Tongue (tissue), 1 donor: ENCODE measurements at regions not wholly inside any gene's neighbourhood (a gene's known extent, or its start where the extent isn't known, plus 50 kb on each side); places are given as distances from the start of the nearest gene placed in this dataset.
"Not testable (repeated sequence)": the region's sequence is repeated elsewhere in the genome, so short reads cannot be mapped to it uniquely, and the experiment has no call there.

Source experiments
- DNase-seq: peaks from one replicate; pipeline ENCODE4 v3.0.0-alpha.2; 2015

DNA sequence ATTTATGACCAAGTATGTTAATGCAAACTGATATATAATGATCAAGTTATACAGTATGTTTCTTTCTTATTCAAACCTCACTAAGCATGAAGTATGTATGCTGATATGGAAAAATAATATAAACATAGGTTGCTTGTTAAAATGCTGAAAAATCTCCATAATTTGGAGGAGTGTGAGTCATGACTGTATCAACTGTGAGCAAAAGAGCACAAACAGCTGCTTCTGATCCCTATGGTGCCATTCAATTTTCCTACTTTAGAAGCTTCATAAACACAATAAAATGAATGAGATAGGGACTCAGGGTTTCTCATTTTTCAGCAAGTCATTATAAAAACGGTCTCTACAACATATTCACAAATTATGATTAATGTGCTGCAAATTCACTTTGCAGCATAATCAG lies 129.9 kb upstream of the TFPI start:
- peak; percentile 5 for DNase-seq

DNA sequence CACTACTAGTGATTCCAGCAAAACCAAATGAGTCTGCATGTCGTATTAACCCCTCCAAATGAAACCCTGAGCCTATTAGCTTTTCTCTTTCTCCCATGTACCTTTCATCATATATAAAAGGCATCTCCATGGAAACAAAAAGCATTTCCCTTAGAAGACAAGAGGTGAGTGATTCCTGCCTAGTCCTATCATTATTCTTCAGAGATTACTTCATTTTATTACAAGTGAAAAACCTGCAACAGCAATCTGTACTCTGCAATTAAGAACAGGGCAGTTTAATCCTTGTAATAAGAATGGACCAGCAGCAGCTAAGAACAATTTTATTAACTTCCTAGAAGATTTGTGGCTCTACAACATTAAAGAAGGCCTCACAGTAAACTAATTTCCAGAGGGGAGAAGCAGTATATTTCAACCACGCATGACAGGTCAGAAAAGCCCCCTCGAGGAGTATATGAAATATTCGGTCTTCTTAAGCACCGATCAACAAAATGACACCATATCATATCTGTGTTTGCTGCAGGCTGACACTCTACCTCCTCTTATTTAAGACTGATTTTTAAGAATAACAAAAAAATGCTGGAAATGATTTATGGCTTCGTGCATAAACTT lies 132.3 kb upstream of the TFPI start:
- DNase-seq, result no peak

DNA sequence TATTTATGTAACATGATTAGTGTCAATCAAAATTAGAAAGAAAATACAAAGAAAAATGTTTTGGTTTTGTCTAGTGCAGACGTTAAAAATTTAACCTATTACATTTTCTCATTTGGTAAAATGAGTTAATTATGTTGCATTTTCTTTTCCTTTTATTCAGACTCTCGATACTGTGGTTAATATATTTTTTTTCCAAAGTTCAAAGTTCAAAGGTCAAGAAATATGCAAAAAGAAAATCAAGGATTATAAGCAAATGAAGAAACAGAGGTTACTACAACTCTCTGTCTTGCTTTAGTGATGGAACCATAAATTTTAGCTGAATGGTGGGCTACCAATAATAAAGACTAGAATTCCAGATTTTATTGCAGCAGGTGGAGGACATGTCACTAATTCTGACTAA lies 133.3 kb upstream of the TFPI start:
- DNase-seq, result no peak

DNA sequence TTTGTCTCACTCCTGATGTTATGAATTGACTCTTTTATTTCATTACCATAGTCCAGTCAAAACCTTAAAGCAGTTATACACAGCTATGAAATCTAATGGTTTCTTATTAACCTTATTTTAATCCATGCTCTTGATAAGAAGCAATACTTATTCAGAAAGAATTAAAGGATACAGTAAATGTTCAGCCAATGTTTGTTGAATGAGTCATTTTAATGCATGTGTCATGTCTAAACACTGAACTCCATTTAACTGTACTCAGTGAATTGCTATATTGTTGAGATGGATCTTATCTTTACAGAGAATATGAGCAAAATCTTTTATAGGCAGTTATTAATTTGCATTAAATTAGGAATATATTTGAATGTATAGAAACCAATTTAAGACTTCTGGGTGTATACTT lies 135.1 kb upstream of the TFPI start:
- DNase-seq, result no peak

DNA sequence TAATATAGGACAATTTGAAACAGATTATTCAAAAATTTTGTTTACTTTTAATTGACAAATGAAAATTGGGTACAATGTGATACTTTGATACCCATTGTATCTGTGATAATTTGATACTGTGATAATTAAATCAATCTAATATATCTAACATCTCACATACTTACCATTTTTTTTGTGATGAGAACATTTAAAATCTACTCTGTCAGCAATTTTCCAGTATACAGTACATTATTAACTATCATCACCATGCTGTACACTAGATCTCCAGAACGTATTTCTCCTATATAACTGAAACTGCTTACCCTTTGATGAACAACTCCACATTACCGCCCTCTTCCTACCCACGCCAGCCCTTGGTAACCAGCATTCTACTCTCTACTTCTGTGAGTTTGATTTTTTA lies 139.7 kb upstream of the TFPI start:
- no peak for DNase-seq

DNA sequence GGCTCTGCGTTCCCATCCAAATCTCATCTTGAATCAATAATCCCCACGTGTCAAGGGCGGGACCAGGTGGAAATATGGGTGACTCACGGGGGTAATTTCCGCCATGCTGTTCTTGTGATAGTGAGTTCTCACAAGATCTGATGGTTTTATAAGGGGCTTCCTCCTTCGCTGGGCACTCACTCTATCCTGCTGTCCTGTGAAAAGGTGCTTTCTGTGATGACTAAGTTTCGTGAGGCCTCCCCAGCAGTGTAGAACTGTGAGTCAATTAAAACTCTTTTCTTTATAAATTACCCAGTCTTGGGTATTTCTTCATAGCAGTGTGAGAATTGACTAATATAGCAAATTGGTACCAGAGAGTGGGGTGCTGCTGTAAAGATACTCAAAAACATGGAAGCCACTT lies 142.4 kb upstream of the TFPI start:
- DNase-seq, result not testable (repeated sequence)

DNA sequence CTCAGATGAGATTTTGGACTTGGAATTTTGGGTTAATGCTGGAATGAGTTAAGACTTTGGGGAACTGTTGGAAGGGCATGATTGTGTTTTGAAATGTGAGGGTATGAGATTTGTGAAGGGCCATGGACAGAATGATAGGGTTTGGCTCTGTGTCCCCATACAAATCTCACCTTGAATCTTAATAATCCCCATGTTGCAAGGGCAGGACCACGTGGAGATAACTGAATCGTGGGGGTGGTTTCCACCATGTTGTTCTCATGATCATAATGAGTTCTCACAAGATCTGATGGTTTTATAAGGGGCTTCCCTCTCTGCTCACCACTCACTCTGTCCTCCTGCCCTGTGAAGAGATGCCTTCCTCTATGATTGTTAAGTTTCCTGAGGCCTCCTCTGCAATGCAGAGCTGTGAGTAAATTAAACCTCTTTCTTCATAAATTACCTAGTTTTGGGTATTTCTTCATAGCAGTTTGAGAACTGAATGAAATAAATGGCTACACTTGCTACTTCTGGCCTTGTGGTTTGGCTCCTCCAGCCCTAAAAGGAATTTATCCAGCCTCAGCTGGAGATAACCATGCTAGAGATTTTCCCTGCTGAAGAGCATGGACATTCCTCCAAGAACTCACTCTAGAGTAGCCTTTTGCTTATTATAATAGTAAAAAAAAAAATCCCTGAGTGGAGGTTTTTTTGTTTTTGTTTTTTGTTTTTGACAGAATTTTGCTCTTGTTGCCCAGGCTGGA lies 144.3 kb upstream of the TFPI start:
- no peak for DNase-seq

DNA sequence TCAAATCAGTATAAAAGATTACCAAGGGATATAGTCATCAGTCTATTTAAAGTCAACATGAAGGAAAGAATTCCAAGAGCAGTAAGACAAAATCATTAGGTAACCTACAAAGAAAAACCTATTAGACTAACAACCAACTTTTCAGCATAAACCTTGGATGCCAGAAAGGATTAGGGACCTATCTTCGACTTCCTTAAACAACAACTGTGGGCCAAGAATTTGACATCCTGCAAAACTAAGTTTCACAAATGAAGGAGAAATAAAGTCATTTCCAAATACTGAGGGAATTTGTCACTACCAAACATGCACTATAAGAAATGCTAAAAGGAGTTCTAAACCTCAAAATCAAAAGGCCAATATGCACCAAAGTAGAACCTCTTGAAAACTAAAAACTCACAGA lies 147.9 kb upstream of the TFPI start:
- no peak for DNase-seq

DNA sequence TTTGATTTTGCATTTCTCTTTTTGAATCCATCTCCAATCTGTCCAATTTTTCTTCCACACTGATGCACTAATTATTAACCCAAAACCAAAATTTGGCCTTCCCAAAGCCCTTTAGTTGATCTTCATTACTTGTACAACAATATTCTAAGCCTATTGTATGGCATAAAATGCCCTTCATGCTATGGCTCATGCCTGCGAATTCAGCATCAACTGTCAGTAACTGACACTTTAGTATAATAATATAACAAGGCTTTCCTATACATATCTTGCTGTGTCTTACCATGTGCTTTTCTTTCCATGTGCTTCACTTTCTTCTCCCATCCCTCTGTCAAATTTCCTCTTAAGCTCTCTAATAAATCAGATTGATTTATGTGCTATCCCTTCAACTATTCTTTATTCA lies 154.0 kb upstream of the TFPI start:
- no peak for DNase-seq

DNA sequence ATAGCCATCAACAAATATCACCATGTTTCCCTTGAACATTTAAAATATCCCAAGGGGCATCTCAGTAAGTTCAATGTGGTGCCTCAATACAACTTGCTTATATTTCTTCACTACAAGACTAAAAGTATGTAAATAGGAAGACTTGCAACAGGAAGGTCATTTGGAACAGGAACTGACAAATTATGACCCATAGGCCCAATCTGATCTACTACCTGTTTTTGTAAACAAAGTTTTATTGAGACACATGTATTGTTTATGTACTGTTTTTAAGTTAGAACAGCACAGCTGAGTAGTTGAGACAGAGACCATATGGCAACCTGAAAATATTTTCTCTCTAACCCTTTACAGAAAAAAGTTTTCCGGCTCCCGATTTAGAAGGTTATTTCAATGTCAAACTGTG lies 154.8 kb upstream of the TFPI start:
- no peak for DNase-seq

DNA sequence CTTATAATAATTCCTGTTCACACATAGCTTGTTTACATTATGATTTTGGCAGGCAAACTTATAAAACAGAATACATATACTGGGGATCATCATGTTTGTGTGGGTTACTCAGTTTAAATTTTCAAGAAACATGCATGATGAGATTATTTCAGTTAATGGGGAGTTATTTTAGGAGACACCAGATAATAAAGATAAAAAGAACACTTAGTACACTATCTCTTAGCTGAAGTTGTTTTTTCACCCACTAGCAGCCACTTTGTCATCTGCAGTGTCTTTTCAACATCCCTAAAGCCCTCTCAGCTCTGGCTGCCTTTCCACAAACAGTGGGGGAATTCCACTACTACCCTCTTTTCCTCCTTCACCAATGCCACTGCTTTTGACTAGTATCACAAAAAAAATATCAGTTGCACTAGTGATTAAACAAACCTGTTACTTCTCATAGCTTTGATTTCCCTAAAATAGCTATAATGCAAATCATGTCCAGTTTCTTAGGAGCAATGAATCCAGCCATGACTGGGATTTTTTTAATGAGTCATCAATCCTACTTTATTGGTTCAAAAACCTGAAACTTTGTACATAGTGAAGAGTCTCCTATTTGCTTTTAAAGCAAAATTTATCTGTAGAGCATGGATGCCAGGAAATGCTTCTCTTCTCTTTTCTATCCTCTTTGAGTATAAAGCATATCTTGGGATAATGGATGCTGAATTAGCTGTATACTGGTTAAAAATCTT lies 156.7 kb upstream of the TFPI start:
- no peak for DNase-seq

DNA sequence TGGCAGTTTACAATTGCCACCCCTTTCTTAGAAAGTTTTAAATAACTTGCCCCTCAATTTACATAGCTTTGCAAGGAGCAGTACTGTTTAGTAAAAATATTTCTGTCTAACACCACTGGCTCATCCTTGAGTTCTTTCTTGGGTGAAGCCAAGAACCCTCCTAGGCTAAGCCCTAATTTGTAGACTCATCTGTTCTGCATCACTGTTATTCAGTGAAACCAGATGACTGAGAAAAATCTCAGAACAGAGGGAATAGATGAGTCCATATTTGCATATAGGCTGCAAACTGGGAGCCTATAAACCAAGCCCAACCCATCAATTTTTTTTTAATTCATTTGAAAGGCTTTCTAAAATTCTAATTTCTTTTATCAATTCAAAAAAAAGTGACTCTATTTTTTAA lies 161.4 kb upstream of the TFPI start:
- no peak for DNase-seq

DNA sequence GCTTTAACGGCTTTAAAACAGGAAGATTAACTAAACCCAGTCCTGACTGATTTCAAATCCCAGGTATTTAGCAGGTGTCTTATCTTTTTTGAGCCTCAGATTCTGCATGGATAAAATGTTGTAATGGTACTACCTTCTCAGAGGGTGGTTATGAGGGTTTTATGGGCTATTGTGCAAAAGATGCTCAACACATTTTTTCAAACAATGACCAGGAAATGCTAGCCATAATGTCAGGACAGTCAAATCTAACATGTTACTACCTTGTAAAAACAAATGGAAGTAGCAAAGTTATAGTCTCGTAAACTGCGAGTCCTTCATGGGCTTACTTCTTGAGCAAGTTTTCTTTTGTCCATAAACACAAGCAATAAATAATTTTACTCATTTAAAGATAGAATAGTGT lies 162.1 kb upstream of the TFPI start:
- DNase-seq, result no peak

DNA sequence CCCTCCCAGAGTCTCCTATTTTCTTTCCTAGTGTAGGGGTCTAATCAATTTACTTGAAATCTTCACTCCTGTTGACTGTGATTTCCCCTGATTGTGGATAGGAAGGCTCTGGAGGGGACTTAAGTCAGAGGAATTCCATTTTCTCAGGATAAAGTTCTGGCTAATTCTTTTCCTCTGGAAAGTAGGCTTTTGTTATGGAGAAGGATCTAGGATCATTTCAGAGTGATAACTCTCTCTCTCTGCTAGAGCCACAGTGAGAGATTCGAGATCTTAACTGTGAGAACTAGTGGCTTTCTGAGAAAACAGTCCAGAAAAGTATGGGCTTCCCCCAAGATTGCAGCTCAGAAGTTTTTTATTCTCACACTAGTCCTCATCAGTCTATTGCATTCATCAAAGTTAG lies 163.9 kb upstream of the TFPI start:
- no peak for DNase-seq

DNA sequence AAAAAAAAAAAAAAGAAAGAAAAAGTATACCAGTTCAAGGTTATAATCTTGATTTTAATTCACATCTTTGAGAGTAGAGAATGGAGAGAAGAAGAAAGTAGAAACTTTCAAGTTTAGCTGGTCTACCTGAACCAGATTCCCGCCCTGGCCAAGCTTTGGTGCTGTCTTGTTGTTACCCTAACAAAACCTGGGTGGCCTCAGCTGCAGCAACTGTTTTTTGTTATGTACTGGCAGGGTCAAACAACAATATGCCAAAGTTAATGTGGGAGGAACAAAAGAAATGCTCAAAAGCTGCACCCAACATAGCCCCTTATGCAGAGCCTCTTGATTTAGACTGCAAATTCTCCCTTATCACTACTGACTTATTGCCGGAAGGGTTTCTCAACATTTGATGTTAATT lies 165.3 kb upstream of the TFPI start:
- no peak for DNase-seq

DNA sequence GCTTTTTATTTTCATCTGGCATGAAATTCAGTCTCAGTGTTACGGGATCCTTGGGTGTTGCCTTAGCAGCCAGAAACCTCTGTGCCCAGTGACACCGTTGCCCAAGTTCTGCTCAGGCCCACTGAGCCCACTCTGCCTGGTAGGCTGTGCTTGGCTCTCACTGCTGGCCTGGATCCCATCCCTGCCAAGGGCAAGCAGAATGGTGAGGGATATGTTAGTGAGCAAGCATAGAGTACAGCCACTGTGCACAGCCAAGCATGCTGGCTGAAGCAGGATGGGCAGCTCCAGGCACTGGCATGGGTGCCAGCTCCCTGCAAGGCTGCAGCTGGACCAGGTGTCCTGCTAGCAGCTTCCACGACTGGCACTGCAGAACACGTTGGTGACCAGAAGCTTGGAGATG lies 194.7 kb upstream of the TFPI start:
- DNase-seq, result no peak

DNA sequence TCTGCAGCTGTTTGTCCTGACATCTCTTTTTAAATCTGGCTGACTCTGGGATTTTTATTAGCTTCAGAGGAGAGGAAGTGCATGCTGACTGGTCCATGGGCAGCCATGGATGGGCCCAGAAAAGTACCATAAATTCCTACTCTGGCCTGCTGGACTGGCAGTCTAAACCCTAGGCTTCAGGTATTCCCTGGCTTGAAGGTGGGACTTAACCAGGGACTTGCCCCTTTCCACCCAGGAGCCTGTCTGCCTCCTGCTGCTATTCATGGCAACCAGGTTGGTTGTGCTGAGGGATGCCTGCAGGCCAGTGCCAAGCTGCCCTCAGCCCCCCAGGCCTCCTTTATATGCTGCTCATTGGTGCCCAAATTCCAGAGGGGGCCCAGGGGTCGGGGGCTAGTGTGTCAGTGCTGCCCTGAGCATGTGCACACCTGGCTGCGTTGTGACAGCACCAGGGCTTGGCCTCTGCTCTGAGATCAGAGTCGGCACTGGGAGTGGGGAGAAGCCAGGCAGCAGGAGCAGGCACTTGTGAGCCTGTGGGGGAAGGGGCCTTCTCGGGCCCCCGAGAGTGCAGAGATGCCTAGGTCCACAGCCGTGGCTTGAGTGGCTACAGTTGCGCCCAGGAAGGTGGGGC lies 195.7 kb upstream of the TFPI start:
- DNase-seq, result no peak

DNA sequence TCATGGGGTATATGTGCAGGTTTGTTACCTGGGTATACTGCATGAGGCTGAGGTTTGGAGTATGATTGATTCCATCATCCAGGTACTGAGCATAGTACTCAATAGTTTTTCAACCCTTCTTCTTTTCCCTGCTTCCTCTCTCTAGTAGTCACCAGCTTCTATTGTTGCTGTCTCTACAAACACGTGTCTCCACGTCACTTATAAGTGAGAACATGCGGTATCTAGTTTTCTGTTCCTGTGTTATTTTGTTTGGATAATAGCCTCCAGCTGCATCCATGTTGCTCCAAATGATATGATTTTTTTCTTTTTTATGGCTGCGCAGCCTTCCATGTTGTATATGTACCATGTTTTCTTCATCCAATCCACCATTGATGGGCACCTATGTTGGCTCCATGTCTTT lies 214.8 kb upstream of the TFPI start:
- DNase-seq, result no peak

DNA sequence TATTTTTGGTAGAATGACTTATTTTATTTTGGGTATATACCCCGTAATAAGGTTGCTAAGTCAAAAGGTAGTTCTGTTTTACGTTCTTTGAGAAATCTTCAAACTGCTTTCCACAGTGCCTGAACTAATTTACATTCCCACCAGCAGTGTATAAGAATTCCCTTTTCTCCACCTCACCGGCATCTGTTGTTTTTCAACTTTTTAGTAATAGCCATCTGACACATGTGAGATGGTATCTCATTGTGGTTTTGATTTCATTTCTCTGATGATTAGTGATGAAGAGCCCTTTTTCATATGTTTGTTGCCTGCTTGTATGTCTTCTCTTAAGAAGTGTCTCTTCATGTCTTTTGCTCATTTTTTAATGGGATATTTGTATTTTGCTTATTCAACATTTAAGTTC lies 215.2 kb upstream of the TFPI start:
- DNase-seq, result no peak

DNA sequence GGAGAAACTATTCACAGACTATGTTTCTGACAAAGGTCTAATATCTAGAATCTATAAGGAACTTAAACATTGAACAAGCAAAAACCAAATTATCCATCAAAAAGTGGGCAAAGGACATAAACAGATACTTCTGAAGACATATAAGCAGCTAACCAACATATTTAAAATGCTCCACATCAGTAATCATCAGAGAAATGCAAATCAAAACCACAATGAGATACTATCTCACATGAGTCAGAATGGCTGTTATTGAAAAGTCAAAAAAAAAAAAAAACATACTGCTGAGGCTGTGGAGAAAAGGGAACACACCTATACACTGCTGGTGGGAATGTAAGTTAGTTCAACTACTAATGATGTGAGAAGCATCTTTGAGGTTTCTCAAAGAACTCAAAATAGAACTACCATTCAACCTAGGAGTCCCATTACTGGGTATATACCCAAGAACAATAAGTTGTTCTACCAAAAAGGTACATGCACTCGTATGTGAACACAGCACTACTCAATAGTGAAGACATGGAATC lies 220.4 kb upstream of the TFPI start:
- DNase-seq, result no peak

DNA sequence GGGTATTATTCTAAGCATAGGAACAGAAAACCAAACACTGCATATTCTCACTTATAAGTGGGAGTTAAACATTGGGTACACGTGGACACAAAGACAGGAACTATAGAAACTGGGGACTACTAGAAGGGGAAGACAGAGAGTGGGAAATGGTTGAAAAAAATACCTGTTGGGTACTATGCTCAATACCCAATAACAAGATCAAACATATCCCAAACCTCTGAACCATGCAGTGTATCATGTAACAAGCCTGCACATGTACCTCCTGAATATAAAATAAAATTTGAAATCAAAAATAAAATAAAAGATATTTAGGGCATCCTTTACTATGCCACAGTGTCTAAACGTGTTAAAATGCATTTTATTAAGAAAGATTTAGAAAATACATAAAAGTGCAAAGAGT lies 221.0 kb upstream of the TFPI start:
- no peak for DNase-seq

DNA sequence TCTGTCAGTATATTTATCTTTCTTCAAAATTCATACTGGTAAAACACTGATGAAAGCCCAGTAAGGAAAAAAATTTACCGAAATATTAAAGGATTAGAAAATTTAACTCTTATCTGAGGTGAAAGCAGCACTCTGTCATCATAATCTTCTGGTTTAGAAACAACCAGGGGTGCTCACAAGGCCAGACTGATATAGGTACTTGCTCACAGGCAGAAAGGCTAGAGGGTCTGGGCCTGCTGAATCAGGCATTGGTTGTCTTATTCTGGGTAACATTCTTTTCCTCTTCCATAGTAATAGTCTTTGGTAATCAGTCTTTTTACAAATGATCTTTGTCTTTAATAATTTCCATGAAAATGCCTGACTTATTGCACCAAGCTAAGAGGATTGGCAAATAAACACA lies 221.4 kb upstream of the TFPI start:
- no peak for DNase-seq

DNA sequence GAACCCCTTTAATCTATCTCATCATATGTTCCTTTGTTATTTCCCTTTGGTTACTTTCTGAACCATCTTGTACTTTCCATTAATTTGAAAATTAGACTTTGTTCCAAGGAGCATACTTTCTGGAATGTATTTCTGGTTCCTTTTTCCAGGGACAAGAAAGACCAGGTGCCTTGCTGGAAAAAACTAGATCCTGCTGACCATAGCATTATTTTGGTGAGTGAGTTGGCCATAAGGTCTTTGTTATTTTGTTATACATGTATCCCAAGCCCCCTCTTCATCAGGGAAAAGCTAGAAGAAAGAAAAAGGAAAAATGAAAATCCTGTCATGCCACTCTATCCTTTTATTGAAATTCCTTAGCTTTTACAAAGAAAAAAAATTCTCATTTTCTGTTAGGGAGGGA lies 228.1 kb upstream of the TFPI start:
- DNase-seq, result no peak
